ENCODE measurements at regions not wholly inside any gene's neighbourhood (a gene's known extent, or its start where the extent isn't known, plus 50 kb on each side); places are given as distances from the start of the nearest gene placed in this dataset.

DNA sequence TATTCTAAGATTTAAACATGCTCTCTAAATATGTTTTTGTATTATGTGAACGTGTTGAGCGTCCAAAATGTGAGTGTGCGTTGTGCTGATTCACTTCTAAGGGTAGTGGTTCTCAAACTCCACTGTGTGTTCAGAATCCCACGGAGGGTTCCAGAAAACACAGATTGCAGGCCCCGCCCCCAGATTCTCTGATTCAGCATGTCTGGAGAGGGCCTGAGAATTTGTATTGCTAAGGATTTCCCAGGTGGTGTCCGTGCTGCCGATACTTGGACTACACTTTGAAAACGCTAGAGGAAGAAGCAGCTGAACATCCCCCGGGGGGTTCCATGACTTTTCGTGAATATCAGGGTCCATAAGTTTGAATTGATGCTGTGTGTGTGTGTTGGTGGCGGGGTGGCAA lies 1043.2 kb upstream of the WWC1 start:
- Histone ChIP-seq H4K20me1 (replicated peaks; ENCODE audit: control insufficient read depth, extremely low read depth, insufficient read depth, low read length) (no peaks in the 10 kb centered on the region), H3K9ac (replicated peaks; ENCODE audit: extremely low read depth, insufficient read depth, low read length) (no peak overlapping the region), H3K79me2 (ENCODE audit: control insufficient read depth, insufficient read depth, low read length) (no peaks in the 10 kb centered on the region), H3K4me3 (replicated peaks in 1 of 3; ENCODE audit: insufficient read depth in 1 of 3, low read depth in 1 of 3, low read length in 3 of 3) (no peak overlapping the region), H3K9me3 (replicated peaks; ENCODE audit: control insufficient read depth, insufficient read depth, low read length) (no peaks in the 10 kb centered on the region), H3K9me1 (replicated peaks; ENCODE audit: control insufficient read depth, extremely low read depth, insufficient read depth, low read length) (no peaks in the 10 kb centered on the region), H3K4me2 (ENCODE audit: insufficient read depth, low read length) (no peak overlapping the region), H2AFZ (ENCODE audit: low read depth, low read length) (no peak overlapping the region), H3K36me3 (ENCODE audit: control insufficient read depth in 2 of 2, extremely low read depth in 1 of 2, insufficient read depth in 2 of 2, low read length in 2 of 2) (no peaks in the 10 kb centered on the region), H3K27ac (ENCODE audit: insufficient read depth, low read depth, low read length) (no peak overlapping the region), H3K4me1 (ENCODE audit: control insufficient read depth, extremely low read depth, insufficient read depth, low read length) (no peaks in the 10 kb centered on the region), H3K27me3 (ENCODE audit: control insufficient read depth in 2 of 2, insufficient read depth in 2 of 2, low read length in 2 of 2) (no peaks in the 10 kb centered on the region)
- intact Hi-C loops (cut with micrococcal nuclease): no loop called here
- ChIA-PET POLR2A (no interaction called here), CTCF (no interaction called here)
- no peak for TF ChIP-seq FOS (IDR thresholded peaks at IDR 0.05; ENCODE audit: borderline replicate concordance, insufficient read depth, low read length)
- no peak for TF ChIP-seq POLR2A (IDR thresholded peaks at IDR 0.05; ENCODE audit: low read depth, low read length)
- no peak for TF ChIP-seq MYC (IDR thresholded peaks at IDR 0.05; ENCODE audit: low read depth, low read length)
- no peak for TF ChIP-seq CTCF (IDR thresholded peaks at IDR 0.05; ENCODE audit: extremely low read depth in 1 of 2, insufficient read depth in 1 of 2, low read depth in 1 of 2, low read length in 2 of 2)
- no peak for TF ChIP-seq GATA2 (IDR thresholded peaks at IDR 0.05; ENCODE audit: insufficient read depth, insufficient read length, low read depth, low read length)
- TF ChIP-seq POLR2AphosphoS5 (IDR thresholded peaks at IDR 0.05; ENCODE audit: insufficient read depth, low read depth, low read length): no peak
- TF ChIP-seq EZH2 (IDR thresholded peaks at IDR 0.05; ENCODE audit: borderline replicate concordance, low read depth, low read length, severe bottlenecking): no peak
- TF ChIP-seq, protein P1, sequence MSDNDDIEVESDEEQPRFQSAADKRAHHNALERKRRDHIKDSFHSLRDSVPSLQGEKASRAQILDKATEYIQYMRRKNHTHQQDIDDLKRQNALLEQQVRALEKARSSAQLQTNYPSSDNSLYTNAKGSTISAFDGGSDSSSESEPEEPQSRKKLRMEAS (IDR thresholded peaks at IDR 0.05; ENCODE audit: insufficient read depth, insufficient read length): no peak
- TF ChIP-seq JUN (IDR thresholded peaks at IDR 0.05; ENCODE audit: borderline replicate concordance, insufficient read depth, insufficient read length, low read depth): no peak
- BruUV-seq (replicated peaks): no TSS peak
- dilution Hi-C loops (cut with MboI; ENCODE audit: extremely low pct_ligation_motif_present, low sequenced_read_pairs): no loop called here
- DNase-seq (ENCODE audit: low read depth, low spot score) (no peak), FAIRE-seq (no peak)

All from endothelial cell of umbilical vein (primary cell).